ENCODE measurements at regions not wholly inside any gene's neighbourhood (a gene's known extent, or its start where the extent isn't known, plus 50 kb on each side); places are given as distances from the start of the nearest gene placed in this dataset.

DNA sequence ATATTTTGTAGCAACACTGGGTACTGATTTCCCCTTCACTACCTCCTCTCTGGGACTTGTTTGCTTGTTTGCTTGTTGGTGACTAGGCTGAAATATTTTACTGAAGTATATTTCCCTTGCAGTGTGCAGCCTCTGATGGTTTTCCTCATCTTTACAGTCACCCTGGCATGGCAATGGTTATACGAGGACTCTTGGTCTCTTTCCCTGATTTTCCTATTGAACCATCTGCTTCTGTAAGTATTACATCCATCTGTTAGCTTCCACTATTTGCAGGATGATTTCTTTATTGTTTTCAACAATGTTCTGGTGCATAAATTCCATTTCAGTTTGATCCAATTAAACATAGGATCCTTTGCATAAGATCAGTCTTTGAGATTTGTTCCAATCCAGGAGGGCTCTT, 465.1 kb downstream of the MEI4 start:
- TF ChIP-seq, protein P1, sequence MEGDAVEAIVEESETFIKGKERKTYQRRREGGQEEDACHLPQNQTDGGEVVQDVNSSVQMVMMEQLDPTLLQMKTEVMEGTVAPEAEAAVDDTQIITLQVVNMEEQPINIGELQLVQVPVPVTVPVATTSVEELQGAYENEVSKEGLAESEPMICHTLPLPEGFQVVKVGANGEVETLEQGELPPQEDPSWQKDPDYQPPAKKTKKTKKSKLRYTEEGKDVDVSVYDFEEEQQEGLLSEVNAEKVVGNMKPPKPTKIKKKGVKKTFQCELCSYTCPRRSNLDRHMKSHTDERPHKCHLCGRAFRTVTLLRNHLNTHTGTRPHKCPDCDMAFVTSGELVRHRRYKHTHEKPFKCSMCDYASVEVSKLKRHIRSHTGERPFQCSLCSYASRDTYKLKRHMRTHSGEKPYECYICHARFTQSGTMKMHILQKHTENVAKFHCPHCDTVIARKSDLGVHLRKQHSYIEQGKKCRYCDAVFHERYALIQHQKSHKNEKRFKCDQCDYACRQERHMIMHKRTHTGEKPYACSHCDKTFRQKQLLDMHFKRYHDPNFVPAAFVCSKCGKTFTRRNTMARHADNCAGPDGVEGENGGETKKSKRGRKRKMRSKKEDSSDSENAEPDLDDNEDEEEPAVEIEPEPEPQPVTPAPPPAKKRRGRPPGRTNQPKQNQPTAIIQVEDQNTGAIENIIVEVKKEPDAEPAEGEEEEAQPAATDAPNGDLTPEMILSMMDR (IDR thresholded peaks at IDR 0.05; ENCODE audit: borderline replicate concordance, insufficient read depth, low read depth, low read length), result no peak
- H3K4me3 ChIP-seq (ENCODE audit: low read depth, low read length), result no peak overlapping the region

DNA sequence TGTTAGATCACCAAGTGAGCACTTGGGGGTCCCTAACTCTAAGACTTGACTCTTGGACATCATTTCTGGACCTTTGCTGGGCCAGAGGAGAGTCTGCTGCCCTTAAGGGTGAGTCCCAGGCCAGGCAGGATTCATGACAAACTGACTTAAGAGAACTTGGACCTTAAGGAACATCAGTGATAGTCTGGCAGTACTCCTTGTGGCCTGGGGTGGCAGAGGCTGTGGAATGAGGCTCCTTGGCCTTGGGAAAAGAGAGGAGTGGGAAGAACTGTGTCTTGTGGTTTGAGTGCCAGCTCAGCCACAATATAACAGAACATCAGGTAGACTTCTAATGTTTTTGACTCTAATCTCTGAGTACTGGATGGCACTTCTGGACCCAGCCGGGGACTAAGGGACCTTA, 478.7 kb downstream of the MEI4 start:
- H3K4me3 ChIP-seq (ENCODE audit: low read depth, low read length), result no peak overlapping the region
- TF ChIP-seq, protein P1 (IDR thresholded peaks at IDR 0.05; ENCODE audit: borderline replicate concordance, insufficient read depth, low read depth, low read length), result no peak

DNA sequence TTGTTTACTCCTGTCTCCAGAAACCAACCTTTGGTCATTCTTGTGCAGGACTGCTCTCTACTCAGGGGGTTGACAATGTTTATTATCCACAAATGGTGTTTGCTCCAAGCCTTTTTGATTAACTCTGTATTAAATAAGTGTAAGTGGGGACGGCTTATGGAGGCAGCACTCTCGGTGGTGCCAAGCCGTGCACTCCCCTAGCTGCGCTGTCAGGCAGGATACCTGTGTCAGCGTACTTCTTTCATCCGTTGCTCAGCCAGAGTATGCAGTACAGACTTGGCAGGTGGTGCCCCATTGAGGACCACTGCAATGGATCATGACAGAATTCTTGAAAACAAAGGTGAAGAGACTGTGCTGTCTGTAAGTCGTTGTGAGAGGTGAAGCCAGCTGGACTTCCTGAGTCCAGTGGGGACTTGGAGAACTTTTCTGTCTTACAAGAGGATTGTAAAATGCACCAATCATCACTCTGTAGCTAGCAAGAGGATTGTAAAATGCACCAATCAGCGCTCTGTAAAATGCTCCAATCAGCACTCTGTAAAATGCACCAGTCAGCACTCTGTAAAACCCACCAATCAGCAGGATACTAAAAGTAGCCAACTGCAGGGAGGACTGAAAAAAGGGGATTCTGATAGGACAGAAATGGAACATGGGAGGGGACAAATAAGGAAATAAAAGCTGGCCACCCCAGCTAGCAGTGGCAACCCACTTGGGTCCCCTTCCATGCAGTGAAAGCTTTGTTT, 480.0 kb downstream of the MEI4 start:
- TF ChIP-seq, protein P1 (IDR thresholded peaks at IDR 0.05; ENCODE audit: borderline replicate concordance, insufficient read depth, low read depth, low read length), result no peak
- H3K4me3 ChIP-seq (ENCODE audit: low read depth, low read length), result no peak overlapping the region

DNA sequence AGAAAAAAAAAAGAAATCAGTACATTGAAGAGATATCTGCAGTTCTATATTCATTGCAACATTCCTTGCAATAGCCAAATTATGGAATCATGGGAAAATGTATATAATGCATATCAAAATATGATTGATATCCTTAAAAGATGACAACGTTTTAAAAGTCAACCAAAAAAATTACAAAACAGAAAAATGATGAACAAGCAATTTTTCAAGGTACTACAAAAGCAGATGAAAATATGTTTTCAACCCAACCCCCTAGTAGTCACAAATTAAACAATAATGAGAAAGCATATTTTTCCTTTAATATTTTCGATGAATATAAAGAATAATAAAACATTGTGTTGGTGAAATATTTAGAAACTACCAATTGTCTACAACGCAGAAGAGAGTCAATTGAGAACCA, 497.6 kb downstream of the MEI4 start:
- H3K4me3 ChIP-seq (ENCODE audit: low read depth, low read length), result no peak overlapping the region
- TF ChIP-seq, protein P1 (IDR thresholded peaks at IDR 0.05; ENCODE audit: borderline replicate concordance, insufficient read depth, low read depth, low read length), result no peak

DNA sequence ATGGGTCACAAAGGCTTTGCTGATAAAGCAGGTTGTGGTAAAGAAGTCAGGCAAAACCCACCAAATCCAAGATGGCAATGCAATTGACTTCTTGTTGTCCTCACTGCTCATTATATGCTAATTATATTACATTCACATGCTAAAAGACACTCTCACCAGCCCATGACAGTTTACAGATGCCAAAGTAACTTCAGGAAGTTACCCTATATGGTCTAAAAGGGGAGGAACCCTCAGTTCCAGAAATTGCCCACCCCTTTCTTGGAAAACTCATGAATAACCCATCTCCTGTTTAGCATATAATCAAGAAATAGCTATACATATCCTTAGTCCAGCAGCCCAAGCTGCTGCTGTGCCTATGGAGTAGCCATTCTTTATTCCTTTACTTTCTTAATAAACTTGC, 501.1 kb downstream of the MEI4 start:
- H3K4me3 ChIP-seq (ENCODE audit: low read depth, low read length), result no peak overlapping the region
- TF ChIP-seq, protein P1 (IDR thresholded peaks at IDR 0.05; ENCODE audit: borderline replicate concordance, insufficient read depth, low read depth, low read length), result no peak

DNA sequence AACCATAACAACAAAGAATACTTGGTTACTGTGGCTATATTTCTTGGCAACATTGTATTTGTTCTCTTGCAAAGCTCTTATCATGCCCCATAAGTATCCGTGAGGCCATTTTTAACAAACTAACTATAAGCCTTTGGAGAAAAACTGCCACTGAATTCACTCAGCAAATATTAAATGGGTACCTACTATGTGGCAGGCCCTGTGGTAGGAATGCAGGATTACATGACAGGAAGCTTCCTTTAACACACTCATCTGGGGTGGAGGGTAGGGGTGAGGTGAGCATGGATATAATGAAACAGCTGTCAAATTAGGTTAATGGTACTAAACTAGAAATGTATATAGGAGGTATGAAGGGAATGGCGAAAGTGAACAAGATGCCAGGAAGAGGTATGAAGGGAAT, 504.8 kb downstream of the MEI4 start:
- no peak overlapping the region for H3K4me3 ChIP-seq (ENCODE audit: low read depth, low read length)
- TF ChIP-seq, protein P1 (IDR thresholded peaks at IDR 0.05; ENCODE audit: borderline replicate concordance, insufficient read depth, low read depth, low read length), result no peak

DNA sequence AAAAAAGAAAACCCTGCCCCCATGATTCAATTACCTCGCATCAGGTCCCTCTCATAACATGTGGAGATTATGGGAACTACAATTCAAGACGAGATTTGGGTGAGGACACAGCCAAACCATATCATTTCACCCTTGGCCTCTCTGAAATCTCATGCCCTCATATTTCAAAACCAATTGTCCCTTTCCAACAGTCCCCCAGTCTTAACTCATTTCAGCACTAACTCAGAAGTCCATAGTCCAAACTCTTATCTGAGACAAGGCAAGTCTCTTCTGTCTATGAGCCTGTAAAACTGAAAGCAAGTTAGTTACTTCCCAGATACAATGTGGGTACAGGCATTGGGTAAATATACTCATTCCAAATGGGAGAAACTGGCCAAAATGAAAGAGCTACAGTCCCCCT, 536.1 kb downstream of the MEI4 start:
- H3K4me3 ChIP-seq (ENCODE audit: low read depth, low read length), result no peak overlapping the region
- TF ChIP-seq, protein P1 (IDR thresholded peaks at IDR 0.05; ENCODE audit: borderline replicate concordance, insufficient read depth, low read depth, low read length), result no peak
